Keratinocyte (primary cell): ENCODE measurements at regions not wholly inside any gene's neighbourhood (a gene's known extent, or its start where the extent isn't known, plus 50 kb on each side); places are given as distances from the start of the nearest gene placed in this dataset.

Experiments used
- DNase-seq: peaks from one replicate; pipeline ENCODE4 v3.0.0-alpha.2; 2011; ENCODE audit warnings: low read depth, missing footprints, low spot score
- FAIRE-seq: peaks from 2 replicates; lab custom pipeline; 2011; peaks lifted over from hg19 to GRCh38; lab: Jason Lieb, UNC
- H2AFZ ChIP-seq: 2 replicates; pipeline ENCODE4 v1.6.0; 2012; ENCODE audit warnings: low read length, control low read depth, inconsistent platforms; ENCODE audit not compliant: control insufficient read depth
- H3K27ac ChIP-seq: 2 replicates; pipeline ENCODE4 v1.5.1; 2011; ENCODE audit warnings: low read length; ENCODE audit not compliant: control insufficient read depth, insufficient read depth
- H3K27me3 ChIP-seq: 3 replicates; pipeline ENCODE4 v1.6.0; 2011; ENCODE audit warnings: low read length; ENCODE audit not compliant: control insufficient read depth, insufficient read depth; ENCODE audit errors: extremely low read depth
- H3K36me3 ChIP-seq, 2 experiments: 2 replicates in 1 of 2; 3 replicates in 1 of 2; pipeline ENCODE4 v1.5.1; 2011; ENCODE audit warnings: low read length in 2 of 2, mild to moderate bottlenecking in 1 of 2; ENCODE audit not compliant: control insufficient read depth in 2 of 2, insufficient read depth in 2 of 2; ENCODE audit errors: extremely low read depth in 1 of 2
- H3K4me1 ChIP-seq: 3 replicates; pipeline ENCODE4 v1.5.1; 2011; ENCODE audit warnings: low read length; ENCODE audit not compliant: control insufficient read depth, insufficient read depth; ENCODE audit errors: extremely low read depth
- H3K4me2 ChIP-seq: 3 replicates; pipeline ENCODE4 v1.6.0; 2011; ENCODE audit warnings: low read depth, low read length; ENCODE audit not compliant: control insufficient read depth, insufficient read depth; ENCODE audit errors: extremely low read depth
- H3K4me3 ChIP-seq, 3 experiments: fragments of 200-600 bp in 1 of 3; sonication (generic) in 1 of 3; 2 replicates in 2 of 3; 3 replicates in 1 of 3; pipeline ENCODE4 v1.5.1; 2011 to 2016; ENCODE audit warnings: low read length in 3 of 3, mild to moderate bottlenecking in 3 of 3, control low read depth in 2 of 3, inconsistent platforms in 1 of 3, low read depth in 1 of 3, mixed read lengths in 1 of 3, mixed run types in 1 of 3, moderate library complexity in 1 of 3; ENCODE audit not compliant: control insufficient read depth in 2 of 3, insufficient read depth in 2 of 3; ENCODE audit errors: extremely low read depth in 1 of 3
- H3K79me2 ChIP-seq: 2 replicates; pipeline ENCODE4 v1.6.0; 2012; ENCODE audit warnings: low read length; ENCODE audit not compliant: control insufficient read depth, insufficient read depth
- H3K9ac ChIP-seq: 3 replicates; pipeline ENCODE4 v1.6.0; 2011; ENCODE audit warnings: low read length; ENCODE audit not compliant: control insufficient read depth, insufficient read depth; ENCODE audit errors: extremely low read depth
- H3K9me1 ChIP-seq: 3 replicates; pipeline ENCODE4 v1.6.0; 2011; ENCODE audit warnings: low read length; ENCODE audit not compliant: control insufficient read depth, insufficient read depth; ENCODE audit errors: extremely low read depth
- H3K9me3 ChIP-seq: 2 replicates; pipeline ENCODE4 v1.5.1; 2012; ENCODE audit warnings: low read depth, low read length; ENCODE audit not compliant: control insufficient read depth
- H4K20me1 ChIP-seq: 3 replicates; pipeline ENCODE4 v1.6.0; 2011; ENCODE audit warnings: low read length; ENCODE audit not compliant: control insufficient read depth, insufficient read depth; ENCODE audit errors: extremely low read depth
- EZH2 ChIP-seq: IDR thresholded peaks from one replicate; pipeline ENCODE4 v1.6.1; 2012; ENCODE audit warnings: inconsistent platforms, mild to moderate bottlenecking, low read length, moderate library complexity
- dilution Hi-C: fragments of 300-500 bp; cut with MboI; formaldehyde crosslinking; loops from one replicate; pipeline ENCODE4 v1.7.0; 2020; ENCODE audit warnings: low sequenced_read_pairs; ENCODE audit not compliant: extremely low pct_ligation_motif_present
- TF ChIP-seq, protein P1 (sequence below), 3 experiments: IDR thresholded peaks in 1 of 3; conservative IDR thresholded peaks in 1 of 3; optimal IDR thresholded peaks in 1 of 3; 2 replicates in 2 of 3; 3 replicates in 1 of 3; pipeline versions ENCODE3 to v1.5.1; 2011; ENCODE audit warnings: low read length in 3 of 3, mild to moderate bottlenecking in 3 of 3, moderate library complexity in 2 of 3, control low read depth in 1 of 3, inconsistent platforms in 1 of 3; ENCODE audit not compliant: insufficient read depth in 2 of 3; ENCODE audit errors: extremely low read depth in 1 of 3

DNA sequence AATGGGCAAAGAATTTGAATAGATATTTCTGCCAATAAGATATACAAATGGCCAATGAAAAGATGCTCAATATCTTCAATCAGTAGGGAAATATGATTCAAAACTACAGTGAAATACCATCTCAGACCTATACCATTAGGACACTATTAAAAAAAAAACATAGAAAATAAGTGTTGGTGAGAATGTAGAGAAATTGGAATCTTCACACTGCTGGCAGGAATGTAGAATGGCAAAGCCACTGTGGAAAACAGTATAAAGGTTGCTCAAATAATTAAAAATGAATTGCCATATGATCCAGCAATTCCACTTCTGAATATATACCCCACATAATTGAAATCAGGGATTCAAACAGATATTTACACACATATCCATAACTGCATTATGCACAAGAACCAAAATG is 88.1 kb upstream of the STARD13 start:
- H3K27me3 ChIP-seq, result no peaks in the 10 kb centered on the region
- DNase-seq (no peak), FAIRE-seq (no peak)
- no peak overlapping the region for H2AFZ ChIP-seq
- no peaks in the 10 kb centered on the region for H3K36me3 ChIP-seq
- no peaks in the 10 kb centered on the region for H3K9me1 ChIP-seq
- H3K4me1 ChIP-seq, result no peaks in the 10 kb centered on the region
- H3K27ac ChIP-seq, result no peak overlapping the region
- no peak for TF ChIP-seq EZH2
- TF ChIP-seq, protein P1, sequence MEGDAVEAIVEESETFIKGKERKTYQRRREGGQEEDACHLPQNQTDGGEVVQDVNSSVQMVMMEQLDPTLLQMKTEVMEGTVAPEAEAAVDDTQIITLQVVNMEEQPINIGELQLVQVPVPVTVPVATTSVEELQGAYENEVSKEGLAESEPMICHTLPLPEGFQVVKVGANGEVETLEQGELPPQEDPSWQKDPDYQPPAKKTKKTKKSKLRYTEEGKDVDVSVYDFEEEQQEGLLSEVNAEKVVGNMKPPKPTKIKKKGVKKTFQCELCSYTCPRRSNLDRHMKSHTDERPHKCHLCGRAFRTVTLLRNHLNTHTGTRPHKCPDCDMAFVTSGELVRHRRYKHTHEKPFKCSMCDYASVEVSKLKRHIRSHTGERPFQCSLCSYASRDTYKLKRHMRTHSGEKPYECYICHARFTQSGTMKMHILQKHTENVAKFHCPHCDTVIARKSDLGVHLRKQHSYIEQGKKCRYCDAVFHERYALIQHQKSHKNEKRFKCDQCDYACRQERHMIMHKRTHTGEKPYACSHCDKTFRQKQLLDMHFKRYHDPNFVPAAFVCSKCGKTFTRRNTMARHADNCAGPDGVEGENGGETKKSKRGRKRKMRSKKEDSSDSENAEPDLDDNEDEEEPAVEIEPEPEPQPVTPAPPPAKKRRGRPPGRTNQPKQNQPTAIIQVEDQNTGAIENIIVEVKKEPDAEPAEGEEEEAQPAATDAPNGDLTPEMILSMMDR (optimal IDR thresholded peaks at IDR 0.05 in 1 of 3, IDR thresholded peaks at IDR 0.05 in 1 of 3, conservative IDR thresholded peaks at IDR 0.05 in 1 of 3; ENCODE audit: extremely low read depth in 1 of 3, insufficient read depth in 2 of 3, low read length in 3 of 3), result no peak
- H4K20me1 ChIP-seq, result no peaks in the 10 kb centered on the region
- H3K9ac ChIP-seq, result no peak overlapping the region
- H3K4me3 ChIP-seq, result no peak overlapping the region
- no peak overlapping the region for H3K4me2 ChIP-seq
- H3K79me2 ChIP-seq, result no peaks in the 10 kb centered on the region
- dilution Hi-C loops, result no loop called here
- H3K9me3 ChIP-seq, result no peaks in the 10 kb centered on the region

DNA sequence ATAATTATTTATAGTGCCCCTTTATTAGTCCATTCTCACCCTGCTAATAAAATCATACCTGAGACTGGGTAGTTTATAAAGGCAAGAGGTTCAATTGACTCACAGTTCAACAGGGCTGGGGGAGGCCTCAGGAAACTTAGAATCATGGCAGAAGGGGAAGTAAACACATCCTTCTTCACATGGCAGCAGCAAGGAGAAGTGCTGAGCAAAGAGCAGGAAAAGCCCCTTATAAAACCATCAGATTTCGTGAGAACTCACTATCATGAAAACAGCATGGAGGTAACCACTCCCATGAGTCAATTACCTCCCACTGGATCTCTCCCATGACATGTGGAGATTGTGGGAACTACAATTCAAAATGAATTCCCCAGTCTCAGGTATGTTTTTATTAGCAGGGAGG is 89.9 kb upstream of the STARD13 start:
- FAIRE-seq (no peak), DNase-seq (no peak)
- Histone ChIP-seq H3K9ac (no peak overlapping the region), H3K79me2 (no peaks in the 10 kb centered on the region), H3K27ac (no peak overlapping the region), H2AFZ (no peak overlapping the region), H3K36me3 (no peaks in the 10 kb centered on the region), H3K4me2 (no peak overlapping the region), H3K9me1 (no peaks in the 10 kb centered on the region), H3K4me3 (no peak overlapping the region), H3K27me3 (no peaks in the 10 kb centered on the region), H3K9me3 (no peaks in the 10 kb centered on the region), H4K20me1 (no peaks in the 10 kb centered on the region), H3K4me1 (no peaks in the 10 kb centered on the region)
- TF ChIP-seq, protein P1 (optimal IDR thresholded peaks at IDR 0.05 in 1 of 3, IDR thresholded peaks at IDR 0.05 in 1 of 3, conservative IDR thresholded peaks at IDR 0.05 in 1 of 3; ENCODE audit: extremely low read depth in 1 of 3, insufficient read depth in 2 of 3, low read length in 3 of 3), result no peak
- TF ChIP-seq EZH2, result no peak
- dilution Hi-C loops, result no loop called here
